GM12891 (cell line): ENCODE measurements at regions not wholly inside any gene's neighbourhood (a gene's known extent, or its start where the extent isn't known, plus 50 kb on each side); places are given as distances from the start of the nearest gene placed in this dataset.

ENCODE experiments used
- PAX5 ChIP-seq: IDR thresholded peaks from 2 replicates; pipeline ENCODE4 v1.6.1; 2011; ENCODE audit warnings: low read length, moderate library complexity, mild to moderate bottlenecking; ENCODE audit not compliant: insufficient read depth, severe bottlenecking
- POLR2A ChIP-seq: IDR thresholded peaks from 2 replicates; pipeline ENCODE4 v1.6.1; 2011; ENCODE audit warnings: low read depth, low read length, control low read depth
- POLR2AphosphoS5 ChIP-seq: IDR thresholded peaks from 2 replicates; pipeline ENCODE4 v1.6.1; 2011; ENCODE audit warnings: low read depth, low read length, control low read depth
- SPI1 ChIP-seq: IDR thresholded peaks from 2 replicates; pipeline ENCODE4 v1.6.1; 2011; ENCODE audit warnings: low read depth, low read length, control low read depth
- TAF1 ChIP-seq: IDR thresholded peaks from 2 replicates; pipeline ENCODE4 v1.6.1; 2011; ENCODE audit warnings: low read depth, low read length, control low read depth

- TF ChIP-seq POLR2A: no peak
- TF ChIP-seq POLR2AphosphoS5: no peak
- TF ChIP-seq TAF1: no peak
- TF ChIP-seq SPI1: no peak
- TF ChIP-seq PAX5: no peak
Measured at GRCh38 chr20:24064092-24064491, 75.5 kb upstream of the GGTLC1 start.
